CD4-positive, alpha-beta T cell (primary cell): ENCODE measurements at regions not wholly inside any gene's neighbourhood (a gene's known extent, or its start where the extent isn't known, plus 50 kb on each side); places are given as distances from the start of the nearest gene placed in this dataset.

ENCODE experiments used
- ATAC-seq: fragments of 200-7000 bp; cut with Tn5 transposase; one replicate; pipeline ENCODE4 v1.10.0; 2022; ENCODE audit warnings: mild to moderate bottlenecking; ENCODE audit not compliant: poor library complexity
- CTCF ChIA-PET: fragments of 350-600 bp; sonication (Branson Sonifier 250); formaldehyde crosslinking; loops from one replicate; lab custom pipeline; 2021; ENCODE audit warnings: antibody characterized with exemption, inconsistent platforms; lab: Charles Lee
- POLR2A ChIA-PET: fragments of 350-600 bp; sonication (Branson Sonifier 250); formaldehyde crosslinking; loops from one replicate; lab custom pipeline; 2021; ENCODE audit warnings: antibody characterized with exemption, inconsistent platforms; lab: Charles Lee
- DNase-seq, 14 experiments: peaks; one replicate each; pipeline ENCODE4 v3.0.0-alpha.2; 2013 to 2020; ENCODE audit warnings: mixed read lengths in 2 of 14
- H3K27ac ChIP-seq, 2 donors: one replicate each; pipeline versions ENCODE4 v1.5.1 to v1.7.0; 2013; ENCODE audit warnings: low read length in 2 of 2, low read depth in 1 of 2, mild to moderate bottlenecking in 1 of 2
- H3K27me3 ChIP-seq, 2 experiments: 1 replicate in 1 of 2; 2 replicates in 1 of 2; pipeline versions ENCODE4 v1.6.1 to v1.7.0; 2013; ENCODE audit warnings: low read length in 2 of 2, control low read depth in 1 of 2, mild to moderate bottlenecking in 1 of 2, moderate library complexity in 1 of 2; ENCODE audit not compliant: insufficient read depth in 2 of 2, control insufficient read depth in 1 of 2
- H3K36me3 ChIP-seq: one replicate; pipeline ENCODE4 v1.6.1; 2013; ENCODE audit warnings: low read length, control low read depth; ENCODE audit not compliant: insufficient read depth
- H3K4me1 ChIP-seq: one replicate; pipeline ENCODE4 v1.6.1; 2013; ENCODE audit warnings: low read length, control low read depth; ENCODE audit not compliant: insufficient read depth
- H3K4me3 ChIP-seq: one replicate; pipeline ENCODE4 v1.5.1; 2013; ENCODE audit warnings: mild to moderate bottlenecking, low read length, moderate library complexity
- H3K9me3 ChIP-seq, 2 experiments: 1 replicate in 1 of 2; 2 replicates in 1 of 2; pipeline versions ENCODE4 v1.6.1 to v1.7.0; 2013; ENCODE audit warnings: low read length in 2 of 2, mild to moderate bottlenecking in 2 of 2, control low read depth in 1 of 2, moderate library complexity in 1 of 2; ENCODE audit not compliant: control insufficient read depth in 1 of 2, insufficient read depth in 1 of 2
- H3K27ac Mint-ChIP-seq: one replicate; pipeline ENCODE4 v1.8.0; 2020; ENCODE audit warnings: mixed read lengths
- H3K27me3 Mint-ChIP-seq: one replicate; pipeline ENCODE4 v1.8.0; 2021; ENCODE audit warnings: mixed read lengths
- H3K36me3 Mint-ChIP-seq: one replicate; pipeline ENCODE4 v1.8.0; 2021; ENCODE audit warnings: low read depth, mixed read lengths
- H3K4me1 Mint-ChIP-seq: one replicate; pipeline ENCODE4 v1.8.0; 2021; ENCODE audit warnings: low read depth, mixed read lengths
- H3K4me3 Mint-ChIP-seq: one replicate; pipeline ENCODE4 v1.8.0; 2020; ENCODE audit warnings: mild to moderate bottlenecking, mixed read lengths
- H3K9me3 Mint-ChIP-seq: one replicate; pipeline ENCODE4 v1.8.0; 2020; ENCODE audit warnings: mixed read lengths
- CTCF ChIP-seq: fragments of 200-600 bp; IDR thresholded peaks from one replicate; pipeline ENCODE4 v1.8.0; 2022; ENCODE audit warnings: antibody characterized with exemption, mild to moderate bottlenecking
- intact Hi-C, 2 experiments: fragments of 100-400 bp; cut with DNase I in 1 of 2; cut with micrococcal nuclease in 1 of 2; formaldehyde crosslinking; loops; one replicate each; pipeline versions ENCODE4 v1.15.1 to v1.9.0; 2023 to 2025; cut with DNase I, micrococcal nuclease

GRCh38 chr6:137951064-137951597 lies 84.1 kb downstream of the TNFAIP3 start:
- Histone ChIP-seq H3K27me3 (no peaks in the 10 kb centered on the region), H3K27ac (no peak overlapping the region), H3K4me1 (peaks cover 11% of the 10 kb centered on the region), H3K36me3 (no peaks in the 10 kb centered on the region), H3K9me3 (peaks cover 0 to 3% of the 10 kb centered on the region in 2 experiments), H3K4me3 (no peak overlapping the region)
- peaks cover 19% of the 10 kb centered on the region for H3K4me1 Mint-ChIP-seq
- CTCF ChIA-PET: no interaction called here
- no peak for TF ChIP-seq CTCF
- intact Hi-C loops: loop anchor here in 1 of 2 experiments (5.0 kb wide), 1 partner anchor 804 kb away; no protein-coding TSS in a partner anchor
- DNase-seq (peak in 1 of 14 experiments; percentile 17), ATAC-seq (no peak)
- H3K9me3 Mint-ChIP-seq: no peaks in the 10 kb centered on the region
- POLR2A ChIA-PET: interaction anchor here (1.6 kb wide), 1 partner anchor 83 kb away, joined by 6 read pairs; no protein-coding TSS in a partner anchor
- no peak overlapping the region for H3K4me3 Mint-ChIP-seq
- no peak overlapping the region for H3K27ac Mint-ChIP-seq
- H3K27me3 Mint-ChIP-seq: no peaks in the 10 kb centered on the region
- H3K36me3 Mint-ChIP-seq: no peaks in the 10 kb centered on the region

DNA sequence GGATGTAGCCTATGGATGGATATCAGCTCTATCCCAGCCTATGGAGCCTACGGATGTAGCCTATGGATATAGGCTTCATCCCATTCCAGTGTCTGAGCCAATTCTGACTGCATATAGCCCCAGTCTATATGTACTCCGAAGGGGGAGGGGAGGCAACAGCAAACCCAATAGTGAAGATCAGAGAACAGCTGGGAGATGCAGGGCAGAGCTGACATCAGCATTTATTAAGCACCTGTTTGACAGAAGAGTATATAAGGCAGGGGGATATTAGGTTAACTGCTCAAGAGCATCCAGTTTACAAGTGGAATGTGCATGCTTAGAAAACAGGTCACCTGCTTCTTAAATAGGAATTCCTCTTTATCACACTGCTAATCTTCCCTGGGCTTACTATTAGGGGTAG lies 85.2 kb downstream of the TNFAIP3 start:
- DNase-seq: no peak
- no peaks in the 10 kb centered on the region for H3K27me3 ChIP-seq
- H3K9me3 Mint-ChIP-seq: no peaks in the 10 kb centered on the region
- ChIA-PET CTCF (no interaction called here), POLR2A (no interaction called here)
- no peak overlapping the region for H3K4me3 Mint-ChIP-seq
- no peak overlapping the region for H3K27ac Mint-ChIP-seq
- H3K36me3 ChIP-seq: no peaks in the 10 kb centered on the region
- no peak overlapping the region for H3K4me3 ChIP-seq
- peaks cover 11% of the 10 kb centered on the region for H3K4me1 ChIP-seq
- no peaks in the 10 kb centered on the region for H3K36me3 Mint-ChIP-seq
- peaks cover 19% of the 10 kb centered on the region for H3K4me1 Mint-ChIP-seq
- no peak for ATAC-seq
- TF ChIP-seq CTCF: no peak
- peaks cover 0 to 3% of the 10 kb centered on the region in 2 experiments for H3K9me3 ChIP-seq
- intact Hi-C loops: loop anchor here in 1 of 2 experiments (5.0 kb wide), 1 partner anchor 805 kb away; no protein-coding TSS in a partner anchor
- no peaks in the 10 kb centered on the region for H3K27me3 Mint-ChIP-seq
- no peak overlapping the region for H3K27ac ChIP-seq

DNA sequence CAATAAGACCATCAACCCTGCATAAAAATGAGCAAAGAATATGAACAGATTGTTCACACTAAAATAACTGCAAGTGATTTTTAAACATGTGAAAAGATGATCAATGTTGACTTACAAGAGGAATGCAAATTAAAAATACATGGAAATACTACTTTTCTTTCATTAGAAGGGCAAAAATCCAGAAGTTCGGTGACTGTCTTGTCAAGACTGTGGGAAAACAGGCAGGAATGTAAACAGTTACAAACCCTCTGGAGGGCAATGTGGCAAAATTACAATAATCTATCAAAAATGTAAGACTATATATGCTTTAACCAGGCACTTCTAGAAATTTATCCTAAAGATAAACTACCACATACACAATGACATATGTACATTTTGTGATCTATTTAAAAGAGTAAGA lies 86.7 kb downstream of the TNFAIP3 start:
- peaks cover 0 to 3% of the 10 kb centered on the region in 2 experiments for H3K9me3 ChIP-seq
- H3K36me3 Mint-ChIP-seq: no peaks in the 10 kb centered on the region
- peaks cover 11% of the 10 kb centered on the region for H3K4me1 ChIP-seq
- H3K27ac Mint-ChIP-seq: no peak overlapping the region
- CTCF ChIA-PET: no interaction called here
- no peak overlapping the region for H3K4me3 ChIP-seq
- POLR2A ChIA-PET: no interaction called here
- H3K27ac ChIP-seq: no peak overlapping the region
- intact Hi-C loops: loop anchor here in 1 of 2 experiments (5.0 kb wide), 1 partner anchor 806 kb away; no protein-coding TSS in a partner anchor
- H3K4me1 Mint-ChIP-seq: peaks cover 23% of the 10 kb centered on the region
- no peaks in the 10 kb centered on the region for H3K27me3 Mint-ChIP-seq
- H3K36me3 ChIP-seq: no peaks in the 10 kb centered on the region
- no peaks in the 10 kb centered on the region for H3K9me3 Mint-ChIP-seq
- TF ChIP-seq CTCF: no peak
- DNase-seq: no peak
- H3K4me3 Mint-ChIP-seq: no peak overlapping the region
- no peak for ATAC-seq
- H3K27me3 ChIP-seq: no peaks in the 10 kb centered on the region
